K562 (cell line): ENCODE measurements at regions not wholly inside any gene's neighbourhood (a gene's known extent, or its start where the extent isn't known, plus 50 kb on each side); places are given as distances from the start of the nearest gene placed in this dataset.

ENCODE experiments used
- ATAC-seq: fragments of 200-7000 bp; cut with Tn5 transposase; 3 replicates; pipeline ENCODE4 v1.9.1; 2020; ENCODE audit warnings: moderate library complexity
- BruUV-seq: library from RNA; stranded (reverse); fragments of 400-500 nt; replicated peaks from 2 replicates; lab custom pipeline; 2021; lab: Mats Ljungman, UMichigan
- CTCF ChIA-PET: fragments of 300-600 bp; formaldehyde crosslinking; extraction: SDS; loops from one replicate; lab custom pipeline; 2021; ENCODE audit warnings: low intra/inter-chr PET ratio; lab: Yijun Ruan, JAX
- POLR2A ChIA-PET: fragments of 300-600, 350-650 bp; sonication (Branson Sonifier 250); formaldehyde crosslinking; extraction: SDS; loops from one replicate; lab custom pipeline; 2021; ENCODE audit warnings: antibody characterized with exemption, inconsistent platforms; lab: Yijun Ruan, JAX
- DNase-seq, 4 experiments: peaks; one replicate each; pipeline versions ENCODE4 v3.0.0 to v3.0.0-alpha.2; 2011 to 2018; ENCODE audit warnings: low spot score in 3 of 4, mixed read lengths in 3 of 4; ENCODE audit errors: extremely low read depth in 1 of 4
- FAIRE-seq: peaks from 2 replicates; lab custom pipeline; 2011; peaks lifted over from hg19 to GRCh38; lab: Jason Lieb, UNC
- H2AFZ ChIP-seq: 2 replicates; pipeline ENCODE4 v1.6.0; 2011; ENCODE audit warnings: low read depth, low read length, control low read depth, inconsistent platforms
- H3K27ac ChIP-seq: fragments of 200-600 bp; 3 replicates; pipeline ENCODE4 v1.8.0; 2011; ENCODE audit warnings: low read depth, mild to moderate bottlenecking, control low read depth, inconsistent platforms, low read length, moderate library complexity, mixed read lengths; ENCODE audit errors: extremely low read depth
- H3K27me3 ChIP-seq, 2 experiments: fragments of 300-600 bp in 1 of 2; 2 replicates in 1 of 2; 3 replicates in 1 of 2; pipeline versions ENCODE4 v1.6.0 to v1.8.0; 2011; ENCODE audit warnings: inconsistent platforms in 2 of 2, low read length in 2 of 2, mild to moderate bottlenecking in 1 of 2, mixed read lengths in 1 of 2, moderate library complexity in 1 of 2; ENCODE audit not compliant: control insufficient read depth in 2 of 2, insufficient read depth in 2 of 2
- H3K36me3 ChIP-seq: fragments of 300-600 bp; 3 replicates; pipeline ENCODE4 v1.8.0; 2011; ENCODE audit warnings: mild to moderate bottlenecking, low read length, inconsistent platforms; ENCODE audit not compliant: control insufficient read depth, insufficient read depth
- H3K4me1 ChIP-seq, 2 experiments: fragments of 200-600 bp in 1 of 2; replicated peaks in 1 of 2; 2 replicates in 1 of 2; 3 replicates in 1 of 2; pipeline versions ENCODE4 v1.5.1 to v1.8.0; 2011; ENCODE audit warnings: inconsistent platforms in 2 of 2, low read length in 2 of 2, mild to moderate bottlenecking in 1 of 2, mixed read lengths in 1 of 2, moderate library complexity in 1 of 2; ENCODE audit not compliant: control insufficient read depth in 2 of 2, insufficient read depth in 2 of 2
- H3K4me2 ChIP-seq: 2 replicates; pipeline ENCODE4 v1.6.1; 2011; ENCODE audit warnings: low read length, control low read depth, inconsistent platforms, mixed read lengths; ENCODE audit not compliant: insufficient read depth
- H3K4me3 ChIP-seq: fragments of 200-600 bp; sonication (generic), shearing (Covaris generic); 2 replicates; pipeline ENCODE4 v1.5.1; 2016; ENCODE audit warnings: control low read depth, inconsistent platforms
- H3K79me2 ChIP-seq: fragments of 200-600 bp; 3 replicates; pipeline ENCODE4 v1.8.0; 2011; ENCODE audit warnings: low read length, inconsistent platforms; ENCODE audit not compliant: control insufficient read depth, insufficient read depth
- H3K9ac ChIP-seq, 2 experiments: 2 replicates each; pipeline versions ENCODE4 v1.6.0 to v1.6.1; 2011; ENCODE audit warnings: low read depth in 2 of 2, low read length in 2 of 2, control low read depth in 1 of 2, inconsistent platforms in 1 of 2, mild to moderate bottlenecking in 1 of 2, mixed read lengths in 1 of 2; ENCODE audit not compliant: insufficient read depth in 1 of 2
- H3K9me1 ChIP-seq: one replicate; pipeline ENCODE4 v1.6.0; 2011; ENCODE audit warnings: inconsistent platforms, mild to moderate bottlenecking, low read length, moderate library complexity; ENCODE audit not compliant: control insufficient read depth, insufficient read depth
- H3K9me3 ChIP-seq: replicated peaks from 2 replicates; pipeline ENCODE4 v1.5.1; 2011; ENCODE audit warnings: low read depth, low read length, inconsistent platforms; ENCODE audit not compliant: control insufficient read depth, insufficient read depth
- H4K20me1 ChIP-seq: replicated peaks from 2 replicates; pipeline ENCODE4 v1.6.1; 2011; ENCODE audit warnings: low read length, inconsistent platforms, mixed read lengths; ENCODE audit not compliant: control insufficient read depth, insufficient read depth
- NR2C1 ChIP-seq, 2 experiments: fragments of 450-650 bp; IDR thresholded peaks; 2 replicates each; pipeline ENCODE4 v1.6.1; 2017; ENCODE audit warnings: mild to moderate bottlenecking in 2 of 2, antibody characterized with exemption in 1 of 2, inconsistent platforms in 1 of 2, missing compliant biosample characterization in 1 of 2, missing genetic modification characterization in 1 of 2
- PHF8 ChIP-seq: fragments of 200-600 bp; sonication (generic); IDR thresholded peaks from 2 replicates; pipeline ENCODE4 v1.6.1; 2012; ENCODE audit warnings: mixed run types, mild to moderate bottlenecking, inconsistent platforms, low read length, moderate library complexity, borderline replicate concordance
- PRPF4 ChIP-seq: fragments of 200-400 bp; formaldehyde crosslinking; IDR thresholded peaks from one replicate; pipeline ENCODE4 v1.6.1; 2017; ENCODE audit warnings: low read length, low read depth, mild to moderate bottlenecking; ENCODE audit not compliant: insufficient read depth, poor library complexity, severe bottlenecking
- TCF3 ChIP-seq: sonication (generic); formaldehyde crosslinking; IDR thresholded peaks from 2 replicates; pipeline ENCODE4 v1.4.0; 2020; ENCODE audit warnings: mild to moderate bottlenecking, missing genetic modification reagents
- TOE1 ChIP-seq, 2 experiments: fragments of 450-650 bp in 1 of 2; sonication (generic) in 1 of 2; formaldehyde crosslinking in 1 of 2; IDR thresholded peaks; 2 replicates each; pipeline versions ENCODE4 v1.7.1 to v1.8.0; 2016 to 2022; ENCODE audit warnings: borderline replicate concordance in 2 of 2, mild to moderate bottlenecking in 2 of 2, antibody characterized with exemption in 1 of 2, inconsistent platforms in 1 of 2, low read depth in 1 of 2, missing genetic modification reagents in 1 of 2, moderate library complexity in 1 of 2
- TRIM28 ChIP-seq: fragments of 450-650 bp; IDR thresholded peaks from 2 replicates; pipeline ENCODE4 v1.6.1; 2017
- XRCC3 ChIP-seq: fragments of 450-650 bp; IDR thresholded peaks from 2 replicates; pipeline ENCODE4 v1.6.1; 2017; ENCODE audit warnings: mild to moderate bottlenecking, moderate library complexity
- ZNF174 ChIP-seq: fragments of 250-450 bp; sonication (Bioruptor Pico); IDR thresholded peaks from 2 replicates; pipeline ENCODE4 v1.4.0; 2020; ENCODE audit warnings: mild to moderate bottlenecking
- ZNF263 ChIP-seq: sonication (generic); formaldehyde crosslinking; IDR thresholded peaks from 2 replicates; pipeline ENCODE4 v1.8.0; 2022; ENCODE audit warnings: mild to moderate bottlenecking, missing genetic modification reagents, borderline replicate concordance
- ZNF583 ChIP-seq: fragments of 250-450 bp; sonication (Bioruptor Pico); IDR thresholded peaks from 2 replicates; pipeline ENCODE4 v1.4.0; 2020
- ZNF696 ChIP-seq: fragments of 250-450 bp; sonication (Bioruptor Pico); conservative IDR thresholded peaks from 2 replicates; pipeline ENCODE4 v1.4.0; 2020; ENCODE audit warnings: mild to moderate bottlenecking, moderate library complexity
- WGBS: fragments of 100-300 bp; shearing (Covaris generic); methylation state at CpG from one replicate; pipeline ENCODE4 v1.1.6; 2016; ENCODE audit warnings: low coverage, mixed read lengths; ENCODE audit not compliant: insufficient coverage; ENCODE audit errors: missing lambda C conversion rate; 5-methylcytosine and 5-hydroxymethylcytosine counted together
- in situ Hi-C: fragments of 300-500 bp; cut with MboI; formaldehyde crosslinking; loops from 4 replicates; pipeline ENCODE4 v1.15.0; 2018; ENCODE audit warnings: inconsistent platforms, mixed read lengths
- intact Hi-C: fragments of 100-400 bp; cut with micrococcal nuclease; formaldehyde crosslinking; loops from 2 replicates; pipeline ENCODE4 v1.14.2; 2022
- TF ChIP-seq, protein P1 (sequence below): sonication (generic); formaldehyde crosslinking; IDR thresholded peaks from 2 replicates; pipeline ENCODE4 v1.4.0; 2020; ENCODE audit warnings: mild to moderate bottlenecking, missing genetic modification reagents

DNA sequence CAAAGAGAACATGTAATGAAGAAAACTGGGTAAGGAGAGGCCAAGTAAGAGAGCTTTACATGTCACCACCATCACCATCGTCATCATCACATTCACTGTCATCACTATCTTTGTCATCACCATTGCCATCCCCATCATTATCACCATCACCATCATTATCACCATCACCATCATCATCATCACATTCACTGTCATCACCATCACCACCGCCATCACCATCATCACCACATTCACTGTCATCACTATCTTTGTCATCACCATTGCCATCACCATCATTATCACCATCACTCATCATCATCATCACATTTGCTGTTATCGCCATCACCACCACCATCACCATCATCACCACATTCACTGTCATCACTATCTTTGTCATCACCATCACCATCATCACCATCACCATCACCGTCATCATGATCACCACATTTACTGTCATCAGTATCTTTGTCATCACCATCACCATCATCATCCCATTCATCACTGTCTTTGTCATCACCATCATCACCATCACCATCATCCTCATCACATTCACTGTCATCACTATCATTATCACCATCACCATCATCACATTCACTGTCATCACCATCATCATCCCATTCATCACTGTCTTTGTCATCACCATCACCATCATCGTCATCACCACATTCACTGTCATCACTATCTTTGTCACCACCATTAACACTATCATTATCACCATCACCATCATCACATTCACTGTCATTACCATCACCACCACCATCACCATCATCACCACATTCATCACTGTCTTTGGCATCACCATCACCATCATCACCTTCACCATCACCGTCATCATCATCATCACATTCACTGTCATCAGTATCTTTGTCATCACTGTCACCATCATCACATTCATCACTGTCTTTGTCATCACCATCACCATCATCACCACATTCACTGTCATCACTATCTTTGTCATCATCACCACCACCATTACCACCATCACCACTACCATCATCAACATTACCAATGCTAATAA, 172.3 kb downstream of the ERMARD start (continued):
- TF ChIP-seq PRPF4 (no peak), ZNF174 (CRISPR knock-in tag) (no peak), TOE1 (IDR thresholded peaks at IDR 0.05; ENCODE audit: borderline replicate concordance) (no peak), TOE1 (CRISPR knock-in tag; IDR thresholded peaks at IDR 0.05; ENCODE audit: borderline replicate concordance, low read depth) (no peak)
- TF ChIP-seq, all 486 proteins: peak for 5

DNA sequence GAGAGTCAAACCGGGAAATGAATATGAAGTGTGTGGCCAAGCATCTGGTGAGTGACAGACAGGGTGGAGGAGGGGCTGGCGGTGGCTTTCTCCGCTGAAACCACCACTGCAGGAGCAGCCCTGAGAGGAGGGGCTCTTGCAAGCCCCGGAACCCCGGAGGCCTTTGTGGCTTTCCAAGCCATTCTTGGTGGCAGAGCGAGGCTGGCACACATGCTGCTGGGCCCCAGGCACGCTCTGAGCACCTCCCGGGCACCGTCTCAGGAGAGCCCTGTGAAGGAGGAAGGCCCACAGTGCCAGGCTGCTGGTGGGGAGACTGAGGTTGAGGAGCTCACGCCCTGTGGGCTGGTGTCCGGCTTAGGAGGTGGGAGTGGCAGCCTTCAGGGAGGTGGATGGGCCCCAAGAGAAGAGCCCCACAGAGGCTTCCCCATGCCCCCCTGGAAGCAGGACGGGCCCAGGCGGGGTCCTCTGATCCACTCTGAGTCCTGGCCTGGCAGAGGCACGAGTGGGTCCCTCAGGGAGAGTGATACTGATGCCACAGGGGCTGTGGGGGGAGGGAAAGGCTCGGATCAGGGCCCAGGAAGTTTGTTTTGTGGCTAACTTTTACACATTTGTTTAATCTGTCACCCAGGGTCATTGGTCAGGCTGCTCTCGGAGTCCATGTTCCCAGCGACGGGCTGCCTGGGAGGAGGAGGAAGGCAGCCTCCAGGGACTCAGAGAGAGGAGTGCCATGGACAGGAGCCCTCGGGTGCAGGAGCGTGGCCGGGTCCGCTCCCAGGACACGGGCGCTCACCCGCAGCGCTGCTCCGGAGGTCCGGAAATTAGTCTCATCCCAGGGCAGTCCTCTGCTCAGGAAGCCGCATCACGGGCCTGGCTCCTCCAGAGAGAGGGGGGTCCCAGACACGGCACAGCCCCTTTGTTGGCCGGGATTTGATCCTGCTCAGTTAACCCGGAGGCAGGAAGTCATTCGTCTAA, 170.7 kb downstream of the ERMARD start:
- DNase-seq, result no peak
- H3K4me3 ChIP-seq, result no peak overlapping the region
- no peaks in the 10 kb centered on the region for H3K9me1 ChIP-seq
- peaks cover 0 to 7% of the 10 kb centered on the region in 2 experiments; a peak in 3 of 5 replicates for H3K4me1 ChIP-seq
- intact Hi-C loops (no loop called here), in situ Hi-C loops (no loop called here)
- H3K9me3 ChIP-seq, result peaks cover 9% of the 10 kb centered on the region
- no peaks in the 10 kb centered on the region for H3K36me3 ChIP-seq
- no TSS peak for BruUV-seq
- H3K27me3 ChIP-seq, result peaks cover 0 to 28% of the 10 kb centered on the region in 2 experiments; a peak in 4 of 5 replicates
- H3K4me2 ChIP-seq, result peak overlapping the region; percentile 65; the same call in 1 of the 2 replicates
- H4K20me1 ChIP-seq, result no peaks in the 10 kb centered on the region
- H3K27ac ChIP-seq, result no peak overlapping the region
- ATAC-seq, result peak; percentile 40; the same call in 1 of the 3 replicates
- 5% methylated on average over 30 of the region's 34 CpGs for WGBS
- no peak overlapping the region for H3K9ac ChIP-seq
- H2AFZ ChIP-seq, result no peak overlapping the region; the same call in 1 of the 2 replicates
- POLR2A ChIA-PET, result no interaction called here
- FAIRE-seq, result no peak
- CTCF ChIA-PET, result no interaction called here
- no peaks in the 10 kb centered on the region for H3K79me2 ChIP-seq
- TF ChIP-seq, protein P1, sequence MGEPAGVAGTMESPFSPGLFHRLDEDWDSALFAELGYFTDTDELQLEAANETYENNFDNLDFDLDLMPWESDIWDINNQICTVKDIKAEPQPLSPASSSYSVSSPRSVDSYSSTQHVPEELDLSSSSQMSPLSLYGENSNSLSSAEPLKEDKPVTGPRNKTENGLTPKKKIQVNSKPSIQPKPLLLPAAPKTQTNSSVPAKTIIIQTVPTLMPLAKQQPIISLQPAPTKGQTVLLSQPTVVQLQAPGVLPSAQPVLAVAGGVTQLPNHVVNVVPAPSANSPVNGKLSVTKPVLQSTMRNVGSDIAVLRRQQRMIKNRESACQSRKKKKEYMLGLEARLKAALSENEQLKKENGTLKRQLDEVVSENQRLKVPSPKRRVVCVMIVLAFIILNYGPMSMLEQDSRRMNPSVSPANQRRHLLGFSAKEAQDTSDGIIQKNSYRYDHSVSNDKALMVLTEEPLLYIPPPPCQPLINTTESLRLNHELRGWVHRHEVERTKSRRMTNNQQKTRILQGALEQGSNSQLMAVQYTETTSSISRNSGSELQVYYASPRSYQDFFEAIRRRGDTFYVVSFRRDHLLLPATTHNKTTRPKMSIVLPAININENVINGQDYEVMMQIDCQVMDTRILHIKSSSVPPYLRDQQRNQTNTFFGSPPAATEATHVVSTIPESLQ (CRISPR knock-in tag), result no peak
- TF ChIP-seq TCF3 (CRISPR knock-in tag) (no peak), NR2C1 (IDR thresholded peaks at IDR 0.05) (no peak), NR2C1 (tag; IDR thresholded peaks at IDR 0.05) (no peak), PHF8 (no peak), ZNF263 (CRISPR knock-in tag) (no peak), ZNF696 (no peak), PRPF4 (no peak), XRCC3 (no peak), TRIM28 (no peak), ZNF583 (no peak)
